Prostate gland (tissue), 2 donors: ENCODE measurements at regions not wholly inside any gene's neighbourhood (a gene's known extent, or its start where the extent isn't known, plus 50 kb on each side); places are given as distances from the start of the nearest gene placed in this dataset.

Source experiments
- POLR2A ChIP-seq: fragments of 450-650 bp; IDR thresholded peaks from one replicate; pipeline ENCODE4 v1.6.1; 2016; ENCODE audit warnings: antibody characterized with exemption, mild to moderate bottlenecking
- POLR2AphosphoS5 ChIP-seq: sonication (generic); formaldehyde crosslinking; IDR thresholded peaks from one replicate; pipeline ENCODE4 v1.6.1; 2017; ENCODE audit warnings: antibody characterized with exemption
- TF ChIP-seq, protein P1 (sequence below), 4 experiments: fragments of 200-600 bp in 2 of 4; fragments of 450-650 bp in 2 of 4; sonication (generic) in 2 of 4; IDR thresholded peaks; 1 replicate in 3 of 4; 2 replicates in 1 of 4; pipeline ENCODE4 v1.5.1; 2016 to 2019; ENCODE audit warnings: antibody characterized with exemption in 4 of 4, mild to moderate bottlenecking in 2 of 4, moderate library complexity in 2 of 4

DNA sequence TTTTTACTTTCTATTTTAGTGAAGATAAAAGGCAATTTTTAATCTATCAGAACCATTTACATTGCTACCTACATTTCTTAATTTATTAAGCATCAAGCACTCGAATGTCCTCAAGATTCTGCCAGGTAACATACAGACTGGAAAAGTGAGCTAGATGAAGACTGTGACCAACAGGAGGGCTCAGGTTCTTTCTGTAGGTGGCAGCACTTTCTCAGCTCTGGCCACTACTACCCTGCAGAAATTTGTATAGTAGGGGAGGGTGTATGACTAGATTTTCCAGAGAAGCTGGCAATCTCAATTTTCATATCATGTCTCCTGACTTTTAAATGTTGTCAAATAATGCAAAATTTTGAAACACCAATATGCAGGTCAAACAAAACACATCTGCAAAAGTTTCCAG is 165.0 kb upstream of the SUCLG2 start:
- TF ChIP-seq, protein P1, sequence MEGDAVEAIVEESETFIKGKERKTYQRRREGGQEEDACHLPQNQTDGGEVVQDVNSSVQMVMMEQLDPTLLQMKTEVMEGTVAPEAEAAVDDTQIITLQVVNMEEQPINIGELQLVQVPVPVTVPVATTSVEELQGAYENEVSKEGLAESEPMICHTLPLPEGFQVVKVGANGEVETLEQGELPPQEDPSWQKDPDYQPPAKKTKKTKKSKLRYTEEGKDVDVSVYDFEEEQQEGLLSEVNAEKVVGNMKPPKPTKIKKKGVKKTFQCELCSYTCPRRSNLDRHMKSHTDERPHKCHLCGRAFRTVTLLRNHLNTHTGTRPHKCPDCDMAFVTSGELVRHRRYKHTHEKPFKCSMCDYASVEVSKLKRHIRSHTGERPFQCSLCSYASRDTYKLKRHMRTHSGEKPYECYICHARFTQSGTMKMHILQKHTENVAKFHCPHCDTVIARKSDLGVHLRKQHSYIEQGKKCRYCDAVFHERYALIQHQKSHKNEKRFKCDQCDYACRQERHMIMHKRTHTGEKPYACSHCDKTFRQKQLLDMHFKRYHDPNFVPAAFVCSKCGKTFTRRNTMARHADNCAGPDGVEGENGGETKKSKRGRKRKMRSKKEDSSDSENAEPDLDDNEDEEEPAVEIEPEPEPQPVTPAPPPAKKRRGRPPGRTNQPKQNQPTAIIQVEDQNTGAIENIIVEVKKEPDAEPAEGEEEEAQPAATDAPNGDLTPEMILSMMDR (IDR thresholded peaks at IDR 0.05) = no peak
- TF ChIP-seq POLR2A (no peak), POLR2AphosphoS5 (no peak)
